ENCODE measurements at regions not wholly inside any gene's neighbourhood (a gene's known extent, or its start where the extent isn't known, plus 50 kb on each side); places are given as distances from the start of the nearest gene placed in this dataset.
"Not testable (repeated sequence)": the region's sequence is repeated elsewhere in the genome, so short reads cannot be mapped to it uniquely, and the experiment has no call there.

GRCh38 chr4:87918314-87919058 is 57.0 kb upstream of the SPP1 start:
- 83% methylated on average over 4 of the region's 4 CpGs for WGBS
- Histone ChIP-seq H3K4me1 (peaks cover 0 to 9% (median 0%) of the 10 kb centered on the region in 4 donors), H3K27ac (replicated peaks in 1 of 4) (no peak overlapping the region), H3K27me3 (no peaks in the 10 kb centered on the region), H3K4me3 (no peak overlapping the region), H3K9me3 (no peaks in the 10 kb centered on the region), H3K36me3 (no peaks in the 10 kb centered on the region)
- DNase-seq (ENCODE audit: extremely low spot score) = no peak
- intact Hi-C loops (cut with DNase I) = no loop called here
- TF ChIP-seq CTCF (IDR thresholded peaks at IDR 0.05) (no peak), POLR2AphosphoS5 (IDR thresholded peaks at IDR 0.05) (no peak), POLR2A (IDR thresholded peaks at IDR 0.05; ENCODE audit: low read depth) (no peak), EP300 (IDR thresholded peaks at IDR 0.05) (no peak)

DNA sequence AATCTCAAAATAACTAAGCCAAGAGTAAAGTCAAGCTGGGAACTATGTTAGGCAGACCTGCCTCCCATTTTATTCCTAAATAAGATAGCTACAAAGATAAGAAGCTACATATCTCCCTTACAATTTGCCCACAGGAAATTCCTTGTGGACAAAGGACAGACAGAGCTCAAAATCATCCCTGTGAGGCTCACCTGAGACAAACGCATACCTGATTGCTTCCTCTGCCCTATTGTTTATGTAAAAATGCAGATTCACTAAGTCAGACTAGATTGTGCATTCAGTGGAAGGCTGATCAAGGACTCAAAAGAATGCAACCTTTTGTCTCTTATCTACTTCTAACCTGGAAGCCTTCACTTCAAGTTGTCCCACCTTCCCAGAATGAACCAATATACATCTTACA is 56.2 kb upstream of the SPP1 start:
- H3K36me3 ChIP-seq; DNase-seq (ENCODE audit: extremely low spot score); H3K27me3 ChIP-seq; H3K4me3 ChIP-seq; H3K9me3 ChIP-seq; H3K27ac ChIP-seq (replicated peaks in 1 of 4); intact Hi-C loops (cut with DNase I); H3K4me1 ChIP-seq: not testable (repeated sequence)
- 100% methylated on average over 1 of the region's 1 CpG for WGBS

DNA sequence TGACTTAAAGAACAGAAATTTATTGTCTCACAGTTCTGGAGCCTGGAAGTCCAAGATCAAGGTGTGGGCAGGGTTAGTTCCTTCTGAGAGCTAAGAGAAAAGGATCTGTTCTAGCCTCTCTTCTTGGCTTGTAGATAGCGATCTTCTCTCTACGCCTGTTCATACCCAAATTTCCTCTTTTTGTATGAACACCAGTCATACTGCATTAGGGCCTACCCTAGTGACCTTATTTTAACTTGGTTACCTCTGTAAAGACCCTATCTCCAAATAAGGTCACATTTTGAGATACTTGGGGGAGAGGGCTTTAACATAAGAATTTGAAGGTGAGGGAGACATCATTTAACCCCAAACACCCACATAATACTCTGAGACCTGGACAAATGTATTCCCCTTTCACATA is 55.6 kb upstream of the SPP1 start:
- WGBS = 90% methylated on average over 2 of the region's 2 CpGs

GRCh38 chr4:87920478-87920877 is 55.0 kb upstream of the SPP1 start:
- intact Hi-C loops (cut with DNase I) = no loop called here
- Histone ChIP-seq H3K9me3 (no peaks in the 10 kb centered on the region), H3K27me3 (no peaks in the 10 kb centered on the region), H3K4me3 (no peak overlapping the region), H3K27ac (replicated peaks in 1 of 4) (no peak overlapping the region), H3K36me3 (no peaks in the 10 kb centered on the region), H3K4me1 (no peaks in the 10 kb centered on the region)
- TF ChIP-seq POLR2AphosphoS5 (IDR thresholded peaks at IDR 0.05) (no peak), CTCF (IDR thresholded peaks at IDR 0.05) (no peak), EP300 (IDR thresholded peaks at IDR 0.05) (no peak), POLR2A (IDR thresholded peaks at IDR 0.05; ENCODE audit: low read depth) (no peak)
- 97% methylated on average over 2 of the region's 2 CpGs for WGBS
- DNase-seq (ENCODE audit: extremely low spot score) = no peak

More for the DNA sequence above, 55.6 kb upstream of the SPP1 start:
- no peak overlapping the region for H3K27ac ChIP-seq (replicated peaks in 1 of 4)
- H3K4me1 ChIP-seq = no peaks in the 10 kb centered on the region
- intact Hi-C loops (cut with DNase I) = no loop called here
- no peaks in the 10 kb centered on the region for H3K9me3 ChIP-seq
- no peaks in the 10 kb centered on the region for H3K27me3 ChIP-seq
- no peak overlapping the region for H3K4me3 ChIP-seq
- TF ChIP-seq POLR2AphosphoS5 (IDR thresholded peaks at IDR 0.05) = no peak
- TF ChIP-seq POLR2A (IDR thresholded peaks at IDR 0.05; ENCODE audit: low read depth) = no peak
- TF ChIP-seq CTCF (IDR thresholded peaks at IDR 0.05) = no peak
- TF ChIP-seq EP300 (IDR thresholded peaks at IDR 0.05) = no peak
- DNase-seq (ENCODE audit: extremely low spot score) = no peak
- H3K36me3 ChIP-seq = no peaks in the 10 kb centered on the region

GRCh38 chr4:87921626-87922479 is 53.7 kb upstream of the SPP1 start:
- H3K27ac ChIP-seq (replicated peaks in 1 of 4); H3K4me1 ChIP-seq; H3K4me3 ChIP-seq; DNase-seq (ENCODE audit: extremely low spot score); intact Hi-C loops (cut with DNase I); H3K27me3 ChIP-seq; H3K36me3 ChIP-seq; H3K9me3 ChIP-seq: not testable (repeated sequence)
- whole genome bisulfite sequencing = 82% methylated on average over 16 of the region's 16 CpGs

- 87% methylated on average over 17 of the region's 18 CpGs for WGBS
- H3K36me3 ChIP-seq; H3K27ac ChIP-seq (replicated peaks in 1 of 4); intact Hi-C loops (cut with DNase I); H3K9me3 ChIP-seq; H3K4me1 ChIP-seq; H3K27me3 ChIP-seq; DNase-seq (ENCODE audit: extremely low spot score); H3K4me3 ChIP-seq: not testable (repeated sequence)
Observed at GRCh38 chr4:87924146-87924545, 51.4 kb upstream of the SPP1 start.
